ENCODE measurements at regions not wholly inside any gene's neighbourhood (a gene's known extent, or its start where the extent isn't known, plus 50 kb on each side); places are given as distances from the start of the nearest gene placed in this dataset.

GRCh38 chr11:95531116-95531515 is 258.5 kb downstream of the FAM76B start:
- intact Hi-C loops (cut with DNase I) = no loop called here
- FAIRE-seq = no peak
- TF ChIP-seq, protein P1, sequence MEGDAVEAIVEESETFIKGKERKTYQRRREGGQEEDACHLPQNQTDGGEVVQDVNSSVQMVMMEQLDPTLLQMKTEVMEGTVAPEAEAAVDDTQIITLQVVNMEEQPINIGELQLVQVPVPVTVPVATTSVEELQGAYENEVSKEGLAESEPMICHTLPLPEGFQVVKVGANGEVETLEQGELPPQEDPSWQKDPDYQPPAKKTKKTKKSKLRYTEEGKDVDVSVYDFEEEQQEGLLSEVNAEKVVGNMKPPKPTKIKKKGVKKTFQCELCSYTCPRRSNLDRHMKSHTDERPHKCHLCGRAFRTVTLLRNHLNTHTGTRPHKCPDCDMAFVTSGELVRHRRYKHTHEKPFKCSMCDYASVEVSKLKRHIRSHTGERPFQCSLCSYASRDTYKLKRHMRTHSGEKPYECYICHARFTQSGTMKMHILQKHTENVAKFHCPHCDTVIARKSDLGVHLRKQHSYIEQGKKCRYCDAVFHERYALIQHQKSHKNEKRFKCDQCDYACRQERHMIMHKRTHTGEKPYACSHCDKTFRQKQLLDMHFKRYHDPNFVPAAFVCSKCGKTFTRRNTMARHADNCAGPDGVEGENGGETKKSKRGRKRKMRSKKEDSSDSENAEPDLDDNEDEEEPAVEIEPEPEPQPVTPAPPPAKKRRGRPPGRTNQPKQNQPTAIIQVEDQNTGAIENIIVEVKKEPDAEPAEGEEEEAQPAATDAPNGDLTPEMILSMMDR (IDR thresholded peaks at IDR 0.05) = no peak
- Histone ChIP-seq H3K27me3 (no peaks in the 10 kb centered on the region), H3K9me3 (no peaks in the 10 kb centered on the region), H3K4me3 (no peak overlapping the region), H3K27ac (no peak overlapping the region), H3K36me3 (no peaks in the 10 kb centered on the region), H3K4me1 (no peaks in the 10 kb centered on the region)
- WGBS, 2 donors = 77 to 79% methylated on average over 3 of the region's 3 CpGs
- DNase-seq = no peak
- peak in 1 of 4 donors; percentile 35 for ATAC-seq

DNA sequence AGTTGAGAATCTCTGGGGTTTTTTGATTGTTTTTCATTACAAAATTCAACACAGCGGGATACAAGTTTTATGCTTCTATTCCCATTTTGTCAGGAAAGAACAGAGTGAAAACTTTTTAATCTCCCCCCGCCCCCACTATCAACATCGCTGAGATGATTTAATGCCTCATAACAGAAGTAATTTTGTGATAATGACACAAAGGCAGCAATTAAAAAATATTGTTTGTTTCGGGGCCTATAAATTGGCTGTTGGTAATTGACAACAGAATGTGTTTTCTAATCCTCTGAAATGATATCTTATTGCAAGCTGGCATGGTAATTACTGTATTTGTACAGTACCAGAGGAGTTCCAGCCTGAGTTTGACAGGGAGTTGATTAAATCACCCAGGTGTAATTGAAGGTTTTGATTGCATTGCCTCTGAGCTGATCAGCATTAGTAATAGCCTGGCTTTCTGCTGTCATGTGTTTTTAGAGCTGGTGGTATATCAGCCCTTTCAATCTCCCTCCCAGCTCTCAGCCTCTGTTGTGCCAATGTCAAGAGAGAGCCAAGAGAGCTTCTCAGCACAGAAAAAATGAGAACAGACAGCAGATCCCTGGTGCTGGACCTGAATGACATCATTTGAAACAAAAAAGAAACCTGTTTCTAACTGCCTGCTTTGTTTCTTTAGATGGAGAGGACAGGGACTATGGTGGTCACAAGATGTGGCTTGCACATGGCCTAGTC is 265.1 kb downstream of the FAM76B start:
- intact Hi-C loops (cut with DNase I) = no loop called here

GRCh38 chr11:95522874-95523273 is 266.7 kb downstream of the FAM76B start:
- H3K27me3 ChIP-seq = no peaks in the 10 kb centered on the region
- H3K4me3 ChIP-seq = no peak overlapping the region
- WGBS, 2 donors = 77 to 80% methylated on average over 4 of the region's 4 CpGs
- TF ChIP-seq, protein P1 (IDR thresholded peaks at IDR 0.05) = no peak
- intact Hi-C loops (cut with DNase I) = no loop called here
- no peaks in the 10 kb centered on the region for H3K9me3 ChIP-seq
- H3K4me1 ChIP-seq = no peaks in the 10 kb centered on the region
- FAIRE-seq (no peak), ATAC-seq (no peak), DNase-seq (no peak)
- no peaks in the 10 kb centered on the region for H3K36me3 ChIP-seq
- H3K27ac ChIP-seq = no peak overlapping the region

More for the DNA sequence above, 265.1 kb downstream of the FAM76B start:
- H3K27me3 ChIP-seq = no peaks in the 10 kb centered on the region
- ATAC-seq = peak in 1 of 4 donors; percentile 37
- no peaks in the 10 kb centered on the region for H3K36me3 ChIP-seq
- no peak for FAIRE-seq
- WGBS, 2 donors = 74 to 79% methylated on average over 4 of the region's 4 CpGs
- H3K9me3 ChIP-seq = no peaks in the 10 kb centered on the region
- DNase-seq = no peak
- H3K27ac ChIP-seq = no peak overlapping the region
- TF ChIP-seq, protein P1 (IDR thresholded peaks at IDR 0.05) = no peak
- no peaks in the 10 kb centered on the region for H3K4me1 ChIP-seq
- no peak overlapping the region for H3K4me3 ChIP-seq

- intact Hi-C loops (cut with DNase I) = no loop called here
- Histone ChIP-seq H3K27me3 (no peaks in the 10 kb centered on the region), H3K36me3 (no peaks in the 10 kb centered on the region), H3K4me1 (no peaks in the 10 kb centered on the region), H3K9me3 (no peaks in the 10 kb centered on the region), H3K27ac (no peak overlapping the region), H3K4me3 (no peak overlapping the region)
- TF ChIP-seq, protein P1 (IDR thresholded peaks at IDR 0.05) = no peak
- FAIRE-seq = no peak
- 68 to 78% methylated on average over 5 of the region's 5 CpGs for WGBS, 2 donors
- no peak for DNase-seq
- ATAC-seq = no peak
Observed at GRCh38 chr11:95521862-95522261, 267.7 kb downstream of the FAM76B start.

- intact Hi-C loops (cut with DNase I) = no loop called here
- FAIRE-seq (no peak), ATAC-seq (peak in 1 of 4 donors; percentile 15), DNase-seq (no peak)
- no peaks in the 10 kb centered on the region for H3K36me3 ChIP-seq
- H3K27me3 ChIP-seq = no peaks in the 10 kb centered on the region
- TF ChIP-seq, protein P1 (IDR thresholded peaks at IDR 0.05) = no peak
- no peak overlapping the region for H3K27ac ChIP-seq
- H3K4me3 ChIP-seq = no peak overlapping the region
- H3K4me1 ChIP-seq = no peaks in the 10 kb centered on the region
- WGBS, 2 donors = 36 to 39% methylated on average over 4 of the region's 4 CpGs
- no peaks in the 10 kb centered on the region for H3K9me3 ChIP-seq
Observed at GRCh38 chr11:95521133-95521542, 268.4 kb downstream of the FAM76B start.

Data from pancreas (tissue), 10 donors.